Stimulated activated CD8-positive, alpha-beta memory T cell treated with anti-CD3 and anti-CD28 coated beads, Interleukin-7, amount 100 ng/mL, for 4 hours (primary cell): ENCODE measurements at regions not wholly inside any gene's neighbourhood (a gene's known extent, or its start where the extent isn't known, plus 50 kb on each side); places are given as distances from the start of the nearest gene placed in this dataset.
"Not testable (repeated sequence)": the region's sequence is repeated elsewhere in the genome, so short reads cannot be mapped to it uniquely, and the experiment has no call there.

Source experiments
- DNase-seq, 2 donors: peaks; one replicate each; pipeline ENCODE4 v3.0.0-alpha.2; 2020; ENCODE audit warnings: low read depth in 2 of 2

DNA sequence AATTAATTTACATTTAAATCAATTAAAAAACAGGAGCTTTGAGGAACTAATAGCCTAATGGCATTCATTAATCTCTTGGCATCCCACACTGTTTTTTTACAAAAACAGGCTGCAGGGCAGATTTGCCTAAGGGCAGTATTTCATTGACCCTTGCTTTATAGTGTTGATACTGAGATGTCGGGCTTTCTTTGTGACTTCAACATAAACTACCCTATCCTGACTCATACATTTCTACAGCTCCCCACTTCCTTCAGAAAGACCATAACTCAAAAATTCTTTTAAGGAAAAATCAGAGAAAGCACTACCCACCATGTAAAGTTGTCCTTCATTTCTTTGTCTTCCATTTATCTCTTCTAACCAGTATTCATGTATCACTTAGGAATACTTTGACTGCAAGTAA, 92.2 kb upstream of the NT5E start:
- DNase-seq: no peak

DNA sequence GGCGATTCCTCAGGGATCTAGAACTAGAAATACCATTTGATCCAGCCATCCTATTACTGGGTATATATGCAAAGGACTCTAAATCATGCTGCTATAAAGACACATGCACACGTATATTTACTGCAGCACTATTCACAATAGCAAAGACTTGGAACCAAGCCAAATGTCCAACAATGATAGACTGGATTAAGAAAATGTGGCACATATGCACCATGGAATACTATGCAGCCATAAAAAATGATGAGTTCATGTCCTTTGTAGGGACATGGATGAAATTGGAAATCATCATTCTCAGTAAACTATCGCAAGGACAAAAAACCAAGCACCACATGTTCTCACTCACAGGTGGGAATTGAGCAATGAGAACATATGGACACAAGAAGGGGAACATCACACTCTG, 93.1 kb upstream of the NT5E start:
- DNase-seq: not testable (repeated sequence)

DNA sequence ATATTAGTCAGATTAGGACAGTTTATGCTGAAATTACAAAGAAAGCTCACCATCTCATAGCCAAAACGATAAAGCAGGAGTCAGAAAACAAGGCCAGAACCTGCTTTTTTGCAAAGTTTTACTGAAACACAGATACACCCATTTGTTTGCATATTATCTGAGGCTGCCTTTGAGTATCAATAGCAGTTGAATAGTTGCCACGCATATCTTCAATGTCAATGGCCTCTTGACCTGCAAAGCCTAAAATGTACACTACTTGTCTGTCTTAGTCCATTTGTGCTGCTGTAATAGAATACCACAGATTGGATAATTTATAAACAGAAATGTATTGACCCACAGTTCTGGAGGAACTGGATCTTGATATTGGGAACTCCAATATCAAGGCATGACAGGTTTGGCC, 94.1 kb upstream of the NT5E start:
- DNase-seq: no peak

DNA sequence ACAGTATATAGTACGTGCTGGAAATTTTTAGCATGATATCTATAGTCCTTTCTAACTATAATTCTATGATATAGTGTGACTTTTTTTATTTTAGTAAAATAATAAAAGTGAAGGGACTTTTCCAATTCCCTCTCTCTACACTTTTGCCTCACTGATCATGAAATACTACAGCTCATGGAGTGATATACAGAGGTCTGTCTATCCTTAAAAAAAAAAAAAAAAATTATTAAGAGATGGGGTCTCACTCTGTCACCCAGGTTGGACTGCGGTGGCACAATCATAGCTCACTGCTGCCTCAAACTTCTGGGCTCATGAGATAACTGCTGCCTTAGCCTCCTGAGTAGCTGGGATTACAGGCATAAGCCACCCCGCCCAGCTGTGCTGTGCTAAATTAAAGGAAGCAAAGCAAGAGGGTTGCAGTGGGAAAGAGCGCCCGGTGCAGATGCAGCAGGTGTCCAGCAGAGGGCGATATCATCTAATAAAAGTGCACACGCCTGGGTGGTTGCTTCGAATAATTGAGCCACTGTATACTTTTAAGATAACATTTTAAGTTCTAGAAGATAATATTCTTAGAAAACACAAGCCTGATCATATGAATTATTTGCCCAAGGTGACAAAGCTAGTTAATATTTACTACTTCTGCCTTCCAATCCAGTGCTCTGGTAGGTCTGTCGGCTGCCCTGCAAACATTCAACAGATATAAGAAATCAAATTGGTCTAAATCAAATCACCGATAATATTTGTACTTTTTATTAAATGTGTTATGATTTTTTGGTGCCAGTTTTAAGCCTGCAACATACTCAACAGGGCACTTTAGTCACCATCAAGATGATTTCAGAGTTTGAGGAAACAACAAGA, 94.9 kb upstream of the NT5E start:
- DNase-seq: peak; percentile 38 to 39

DNA sequence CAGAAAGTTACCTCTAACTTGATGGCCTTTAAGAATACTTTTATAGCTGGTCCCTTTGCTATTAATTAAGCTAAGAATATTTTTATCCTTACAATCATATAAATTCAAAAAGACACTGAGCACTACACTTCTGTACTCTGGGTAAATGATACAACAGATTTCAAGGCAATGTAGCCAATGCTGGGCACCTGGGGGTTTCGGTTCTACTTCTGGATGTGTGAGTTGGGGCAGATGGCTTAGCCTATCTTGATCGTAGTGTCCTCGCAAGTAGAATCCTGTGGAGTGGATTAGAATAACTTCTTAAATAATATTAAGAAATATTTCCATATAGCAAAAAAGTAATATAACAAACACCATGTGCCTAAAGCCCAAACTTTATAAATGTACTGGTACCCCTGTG, 96.9 kb upstream of the NT5E start:
- DNase-seq: no peak

DNA sequence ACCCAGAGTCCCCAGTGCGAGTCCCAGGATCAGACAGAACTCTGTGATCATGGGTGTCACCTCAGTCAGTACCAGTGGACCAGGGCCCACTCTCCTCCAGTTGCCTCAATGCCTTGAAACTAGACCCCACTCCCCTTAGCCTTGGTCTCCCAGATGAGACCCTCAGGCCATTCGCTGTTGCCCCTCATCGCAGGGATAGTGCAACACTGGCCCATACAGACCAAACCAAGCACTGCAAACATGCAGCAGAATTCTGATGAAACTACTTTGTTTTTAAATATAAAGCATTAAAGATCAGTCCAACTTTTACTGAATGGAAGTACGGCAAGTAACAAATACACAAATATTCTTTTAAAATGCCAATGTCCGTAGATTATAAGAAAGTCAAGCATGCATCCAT, 101.2 kb upstream of the NT5E start:
- DNase-seq: no peak

GRCh38 chr6:85347812-85348211, 102.1 kb upstream of the NT5E start:
- no peak for DNase-seq

GRCh38 chr6:85346196-85346595, 103.7 kb upstream of the NT5E start:
- no peak for DNase-seq

GRCh38 chr6:85344996-85345395, 104.9 kb upstream of the NT5E start:
- DNase-seq: no peak

- no peak for DNase-seq
Observed at GRCh38 chr6:85343428-85343827, 106.5 kb upstream of the NT5E start.

DNA sequence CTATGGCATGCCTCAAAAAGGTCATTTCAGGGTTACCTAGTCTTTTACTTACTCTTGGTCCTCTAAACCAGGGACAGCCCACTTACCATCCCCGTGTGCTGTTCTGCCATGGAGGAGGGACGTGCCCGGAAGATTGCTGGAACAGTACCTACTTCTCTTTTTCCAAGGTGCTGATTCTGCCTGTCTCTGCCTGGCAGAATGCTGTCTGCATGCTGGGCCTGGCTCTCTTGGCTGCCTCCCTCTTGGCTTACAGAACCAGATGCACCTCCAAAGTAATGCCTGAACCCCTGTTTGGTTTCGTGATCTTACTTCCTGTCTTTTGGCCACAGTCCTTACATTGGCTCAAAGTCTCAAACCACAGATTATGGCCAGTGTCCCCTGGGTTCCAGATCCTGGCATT, 120.7 kb upstream of the NT5E start:
- DNase-seq: no peak

- DNase-seq: not testable (repeated sequence)
Observed at GRCh38 chr6:85325811-85326210, 124.1 kb upstream of the NT5E start.

DNA sequence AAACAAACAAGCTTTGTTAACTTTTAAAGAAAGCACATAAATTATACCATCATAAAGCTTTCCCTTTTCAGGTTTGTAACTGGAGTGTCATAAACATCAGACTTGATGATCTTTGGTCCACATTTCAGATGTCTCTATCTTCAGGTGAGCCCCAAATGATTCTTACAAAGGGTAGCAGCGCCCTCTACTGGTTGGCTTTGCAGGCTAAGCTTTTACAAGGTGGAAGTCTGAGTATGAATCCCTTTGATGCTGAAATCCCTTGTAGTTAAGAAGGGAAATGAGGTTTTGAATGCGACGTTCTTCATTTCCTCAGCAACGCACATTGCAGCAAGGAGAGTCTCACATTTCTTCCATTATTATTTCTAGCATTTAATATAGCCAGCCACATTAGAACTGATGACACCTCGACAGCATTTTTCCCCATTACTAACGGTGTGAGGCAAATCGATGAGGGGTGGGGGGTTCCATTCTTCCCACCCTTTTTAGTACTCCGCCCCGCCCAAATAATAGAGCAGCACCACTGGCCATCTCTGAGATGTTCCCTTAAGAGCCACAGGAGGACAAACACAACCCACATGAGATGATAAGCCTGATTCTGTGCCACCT, 126.3 kb upstream of the NT5E start:
- peak; percentile 31 to 38 for DNase-seq

DNA sequence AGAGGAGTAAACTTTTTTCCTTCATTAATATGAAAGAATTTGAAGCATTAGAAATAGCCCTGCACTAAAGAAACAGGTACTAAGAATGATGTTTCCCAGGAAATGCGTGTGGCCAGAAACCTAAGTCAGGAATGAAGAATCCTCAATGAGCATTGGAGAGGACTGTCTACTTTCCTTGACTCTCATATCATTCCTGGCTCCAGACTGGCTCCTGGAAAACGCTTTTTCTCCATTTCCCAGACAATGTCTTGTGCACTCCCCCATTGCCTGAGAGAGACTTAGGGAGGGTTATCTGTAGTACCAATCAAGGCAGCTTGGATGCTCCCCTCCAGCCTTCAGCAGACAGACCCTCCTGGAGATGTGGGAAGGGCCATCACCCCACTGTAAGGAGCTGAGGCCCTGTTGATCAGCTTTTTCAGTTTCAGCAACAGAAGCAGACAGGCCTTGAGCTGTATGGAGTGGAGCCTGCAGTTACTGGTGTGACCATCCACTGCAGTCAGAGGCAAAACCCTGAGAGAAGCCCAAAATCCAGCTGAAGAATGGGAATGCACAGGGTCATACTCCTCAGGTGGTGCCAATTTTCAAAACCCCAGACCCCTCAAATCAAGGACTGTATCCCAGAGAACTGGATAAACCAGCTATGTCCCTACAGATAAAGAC, 127.3 kb upstream of the NT5E start:
- no peak for DNase-seq

GRCh38 chr6:85321906-85322305, 128.0 kb upstream of the NT5E start:
- DNase-seq: no peak

GRCh38 chr6:85314586-85314985, 135.3 kb upstream of the NT5E start:
- DNase-seq: no peak

DNA sequence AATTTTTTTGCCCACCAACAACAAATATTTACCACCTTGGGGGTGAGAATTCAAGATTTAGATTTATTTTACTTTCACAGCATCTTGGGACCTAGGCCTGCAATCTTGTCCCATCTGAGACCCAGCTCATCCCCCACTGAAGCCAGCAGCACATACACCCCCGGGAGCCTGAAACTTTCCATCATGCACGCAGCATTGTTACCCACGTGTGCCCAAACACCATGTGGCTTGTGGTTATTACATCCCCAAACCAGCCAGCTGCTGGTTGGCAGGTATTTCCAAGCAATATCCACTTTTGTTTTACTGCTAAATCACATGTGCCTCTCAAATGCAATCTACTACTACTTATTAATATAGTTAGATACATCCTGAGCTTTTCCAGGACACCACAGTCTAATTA, 149.3 kb upstream of the NT5E start:
- DNase-seq: no peak

GRCh38 chr6:85298553-85298952, 151.3 kb upstream of the NT5E start:
- no peak for DNase-seq

GRCh38 chr6:85291326-85291725, 158.6 kb upstream of the NT5E start:
- DNase-seq: no peak

DNA sequence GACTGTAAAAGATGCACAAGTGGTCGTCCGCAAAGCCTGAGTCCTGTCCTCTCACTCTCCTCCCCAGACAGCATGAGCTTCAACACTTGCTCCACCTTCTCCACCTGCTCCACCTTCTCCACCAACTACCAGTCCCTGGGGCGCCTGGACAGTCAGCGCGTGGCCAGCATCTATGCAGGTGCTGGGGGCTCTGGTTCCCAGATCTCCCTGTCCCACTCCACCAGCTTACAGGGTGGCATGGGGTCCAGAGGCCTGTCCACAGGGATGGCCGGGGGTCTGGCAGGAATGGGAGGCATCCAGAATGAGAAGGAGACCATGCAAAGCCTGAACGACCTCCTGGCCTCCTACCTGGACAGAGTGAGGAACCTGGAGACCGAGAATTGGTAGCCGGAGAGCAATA, 162.2 kb upstream of the NT5E start:
- no peak for DNase-seq

DNA sequence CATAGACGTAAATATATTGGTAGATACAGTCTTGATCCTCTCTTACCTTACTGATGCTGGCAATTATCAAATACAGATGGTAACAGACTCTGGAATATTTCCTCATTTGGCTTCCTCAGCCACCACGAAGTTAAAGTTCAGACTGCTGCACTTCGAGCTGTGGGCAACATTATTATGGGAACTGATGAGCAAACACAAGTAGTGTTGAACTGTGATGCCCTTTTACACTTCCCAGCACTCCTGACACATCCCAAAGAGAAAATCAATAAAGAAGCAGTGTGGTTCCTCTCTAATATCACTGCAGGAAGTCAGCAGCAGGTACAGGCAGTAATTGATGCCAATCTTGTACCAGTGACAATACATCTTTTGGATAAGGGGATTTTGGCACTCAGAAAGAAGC, 162.7 kb upstream of the NT5E start:
- DNase-seq: no peak

DNA sequence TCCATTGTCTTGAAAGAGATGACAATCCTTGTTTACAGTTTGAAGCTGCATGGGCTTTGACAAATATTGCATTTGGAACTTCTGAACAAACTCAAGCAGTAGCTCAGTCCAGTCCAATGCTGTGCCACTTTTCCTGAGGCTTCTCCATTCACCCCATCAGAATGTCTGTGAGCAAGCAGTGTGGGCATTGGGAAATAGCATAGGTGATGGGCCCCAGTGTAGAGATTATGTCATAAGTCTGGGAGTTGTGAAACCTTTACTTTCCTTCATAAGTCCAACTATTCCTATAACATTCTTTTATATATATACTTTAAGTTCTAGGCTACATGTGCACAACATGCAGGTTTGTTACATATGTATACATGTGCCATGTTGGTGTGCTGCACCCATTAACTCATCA, 163.4 kb upstream of the NT5E start:
- DNase-seq: not testable (repeated sequence)

GRCh38 chr6:85285934-85286333, 163.9 kb upstream of the NT5E start:
- DNase-seq: no peak
